HG03439 (cell line): ENCODE measurements at regions not wholly inside any gene's neighbourhood (a gene's known extent, or its start where the extent isn't known, plus 50 kb on each side); places are given as distances from the start of the nearest gene placed in this dataset.

Experiments used
- ATAC-seq: cut with Tn5 transposase; IDR thresholded peaks from one replicate; pipeline ENCODE4 v1.9.1; 2021; ENCODE audit warnings: mild to moderate bottlenecking, moderate library complexity; ENCODE audit not compliant: unreplicated experiment

DNA sequence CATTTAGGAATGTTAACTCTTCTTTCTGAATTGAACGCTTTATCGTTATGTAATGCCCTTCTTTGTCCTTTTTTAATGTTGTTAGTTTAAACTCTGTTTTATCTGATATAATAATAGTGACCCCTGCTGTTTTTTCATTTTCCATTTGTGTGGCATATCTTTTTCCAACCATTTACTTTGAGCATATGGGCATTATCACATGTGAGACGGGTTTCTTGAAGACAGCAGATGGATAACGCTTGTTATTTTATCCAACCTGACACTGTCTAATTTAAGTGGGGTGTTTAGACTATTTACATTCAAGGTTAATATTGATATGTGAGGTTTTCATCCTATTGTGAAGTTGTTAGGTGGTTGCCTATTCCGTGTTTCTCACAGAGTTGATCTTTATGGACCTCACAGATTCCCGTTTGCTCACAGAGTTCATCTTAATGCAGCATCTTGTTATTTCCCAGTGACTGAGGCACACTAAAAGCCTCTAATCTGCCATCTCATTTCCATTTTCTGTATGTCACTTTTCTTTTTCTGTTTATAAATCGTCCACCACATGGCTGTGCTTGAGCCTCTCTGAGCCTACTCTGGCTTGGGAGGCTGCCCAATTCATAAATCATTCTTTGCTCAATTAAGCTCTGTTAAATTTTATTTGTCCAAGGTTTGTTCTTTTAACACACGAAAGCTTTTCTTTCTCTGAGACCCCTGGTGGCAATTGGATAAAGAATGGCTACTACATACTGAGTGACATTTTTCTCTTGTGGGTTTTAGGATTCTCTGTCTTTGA lies 286.2 kb downstream of the HTR7 start:
- no peak for ATAC-seq

DNA sequence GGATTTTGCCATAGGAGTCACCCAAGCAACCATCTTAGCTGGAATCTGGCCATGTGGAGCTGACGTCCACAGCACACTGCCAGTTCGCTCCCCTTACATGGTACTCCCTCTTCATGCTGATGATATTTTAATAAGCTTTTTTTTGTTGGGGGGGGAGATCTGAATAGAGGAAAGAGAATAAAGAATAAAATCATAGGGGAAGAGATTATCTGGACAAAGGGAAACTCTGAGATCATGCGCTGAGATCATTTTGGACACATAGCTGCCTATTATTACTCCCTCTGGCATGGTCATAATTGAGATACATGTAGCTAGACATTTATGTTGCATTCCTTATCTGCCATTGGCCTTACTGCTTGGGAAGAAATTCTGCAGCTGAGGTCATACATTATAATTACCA lies 282.7 kb downstream of the HTR7 start:
- no peak for ATAC-seq

DNA sequence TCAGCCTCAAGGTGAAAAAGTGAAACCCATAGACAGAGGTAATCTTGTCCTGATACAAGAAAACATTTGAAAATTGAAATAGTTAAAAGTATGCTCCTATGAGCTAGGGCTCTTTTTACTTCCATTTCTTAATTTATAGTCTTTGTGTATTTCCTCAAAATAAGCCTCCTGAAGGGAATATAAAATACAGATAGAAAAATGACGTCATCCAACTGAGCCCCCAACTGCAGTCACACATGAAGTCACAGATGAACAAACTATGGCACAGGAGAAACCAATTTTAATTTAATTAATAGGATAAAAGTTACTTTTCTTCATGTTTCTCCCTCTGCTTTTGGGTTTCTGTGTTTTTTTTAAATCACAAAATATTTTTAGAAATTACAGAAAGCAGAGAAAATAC lies 280.3 kb downstream of the HTR7 start:
- ATAC-seq: no peak

DNA sequence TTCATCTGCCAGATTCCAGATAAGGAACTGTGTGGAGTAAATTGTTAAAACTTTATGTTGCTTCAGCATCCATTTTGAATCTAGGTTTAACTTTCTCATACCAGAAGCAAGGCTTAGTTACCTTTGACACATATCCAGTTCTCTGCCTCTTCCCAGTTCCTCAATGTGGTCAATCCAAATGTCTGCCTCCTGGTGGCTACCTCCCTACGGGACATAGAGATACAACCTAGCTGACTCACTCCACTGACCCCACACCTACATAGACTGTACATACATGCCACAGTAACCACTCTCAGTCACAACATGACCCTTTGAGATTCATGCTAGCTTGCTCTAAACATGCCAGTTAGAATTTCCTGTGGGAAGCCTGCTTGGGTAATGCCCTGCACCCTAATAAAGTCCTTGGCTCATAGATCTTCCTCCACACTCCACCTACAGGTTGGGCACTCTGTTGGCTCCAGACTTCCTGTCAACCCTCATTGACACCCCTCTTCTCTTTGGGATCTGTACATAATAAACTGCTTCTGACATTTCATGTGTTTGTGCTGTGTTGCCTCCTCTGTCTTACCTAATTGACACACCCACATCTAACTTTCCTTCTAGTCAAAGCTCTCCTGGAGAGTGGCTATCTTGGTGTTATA lies 278.1 kb downstream of the HTR7 start:
- no peak for ATAC-seq

DNA sequence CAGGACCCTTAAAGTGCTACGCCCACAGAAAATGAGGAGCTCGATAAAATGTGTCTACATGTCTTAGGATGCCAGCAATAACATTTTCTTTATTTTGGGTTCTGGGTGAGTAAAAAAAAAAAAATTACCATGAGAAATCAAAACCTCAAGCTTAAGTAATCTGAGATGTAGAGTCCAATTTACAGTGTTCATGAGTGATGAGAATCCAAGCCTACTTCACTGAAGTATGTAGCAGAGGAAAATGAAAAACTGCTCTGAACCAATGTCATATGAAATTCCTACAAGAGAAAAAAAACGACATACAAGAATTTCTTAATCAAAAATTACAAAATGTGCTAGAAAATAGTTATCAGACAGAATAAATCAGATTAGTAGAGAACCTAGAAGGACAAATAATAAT lies 274.4 kb downstream of the HTR7 start:
- no peak for ATAC-seq

DNA sequence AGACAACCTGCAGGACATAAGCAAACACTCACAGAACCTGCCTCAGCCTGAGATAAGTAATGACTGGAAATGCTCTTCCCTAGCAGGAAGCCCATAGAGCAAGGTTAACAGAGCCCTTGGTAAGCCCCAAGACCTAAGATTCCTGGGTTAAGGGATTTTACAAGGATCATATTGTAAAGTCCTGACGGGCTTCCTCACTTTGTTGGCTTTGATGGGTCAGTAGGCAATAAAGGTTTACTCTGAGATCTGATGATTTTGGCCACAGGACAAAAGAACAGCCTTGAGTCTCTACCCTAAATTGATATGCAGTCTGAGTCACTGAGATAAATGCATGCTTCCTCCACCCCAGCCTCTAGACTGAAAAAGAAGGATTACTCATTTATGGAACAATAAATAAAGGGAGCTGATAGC lies 270.8 kb downstream of the HTR7 start:
- ATAC-seq: no peak

DNA sequence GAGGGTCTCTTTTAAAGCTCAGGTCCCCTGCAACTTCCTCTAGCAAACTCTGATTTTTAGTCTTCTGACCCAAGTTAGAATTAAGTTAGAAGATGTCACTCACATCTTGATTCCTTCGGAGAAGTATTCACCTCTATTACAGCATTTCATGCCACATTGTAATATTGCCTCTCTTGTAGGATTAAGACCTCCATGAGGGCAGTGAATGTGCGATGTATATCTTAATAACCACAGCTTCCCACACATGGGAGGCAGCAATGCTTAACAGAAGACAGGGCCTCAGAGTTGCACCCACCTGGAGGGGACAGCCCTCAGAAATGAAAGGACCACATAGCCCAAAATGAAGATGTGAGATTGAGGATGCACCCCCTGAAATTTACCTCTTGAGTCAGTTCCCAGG lies 270.3 kb downstream of the HTR7 start:
- no peak for ATAC-seq

DNA sequence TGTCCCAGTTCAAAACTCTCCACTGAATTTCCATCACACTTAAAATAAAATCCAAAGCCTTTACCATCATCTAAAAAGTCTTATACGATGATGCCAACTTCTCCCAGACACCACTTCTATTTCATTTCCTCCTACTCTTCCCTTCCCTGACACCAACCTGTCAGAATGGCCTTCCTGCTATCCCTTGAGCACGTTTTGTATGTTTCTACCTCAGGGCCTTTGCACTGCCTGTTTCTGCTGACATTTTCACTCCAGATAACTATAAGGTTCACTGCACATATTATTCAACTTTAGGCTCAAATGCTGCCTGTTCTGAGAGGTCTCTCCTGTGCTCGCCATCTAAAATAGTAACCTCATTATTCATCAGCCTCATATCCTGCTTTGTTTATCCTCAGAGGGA lies 269.6 kb downstream of the HTR7 start:
- no peak for ATAC-seq

DNA sequence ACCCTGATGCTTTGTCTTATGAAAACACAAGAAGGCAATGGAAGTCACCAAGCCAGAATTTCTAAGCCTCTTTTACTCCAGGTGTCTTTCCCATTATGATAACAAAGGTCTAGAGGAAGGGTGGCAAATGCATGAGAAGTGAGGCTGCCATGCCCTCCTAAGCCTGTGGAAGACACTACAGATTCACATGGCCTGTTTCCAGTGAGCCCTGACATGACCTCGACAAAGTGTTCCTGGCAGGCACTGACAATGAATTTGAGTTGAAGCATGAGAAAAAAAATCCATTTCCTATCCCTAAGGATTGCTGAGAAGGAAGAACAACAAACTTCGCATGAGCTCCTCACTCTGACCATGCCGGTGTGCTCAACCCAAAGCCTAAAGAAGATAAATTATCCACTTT lies 268.0 kb downstream of the HTR7 start:
- no peak for ATAC-seq

DNA sequence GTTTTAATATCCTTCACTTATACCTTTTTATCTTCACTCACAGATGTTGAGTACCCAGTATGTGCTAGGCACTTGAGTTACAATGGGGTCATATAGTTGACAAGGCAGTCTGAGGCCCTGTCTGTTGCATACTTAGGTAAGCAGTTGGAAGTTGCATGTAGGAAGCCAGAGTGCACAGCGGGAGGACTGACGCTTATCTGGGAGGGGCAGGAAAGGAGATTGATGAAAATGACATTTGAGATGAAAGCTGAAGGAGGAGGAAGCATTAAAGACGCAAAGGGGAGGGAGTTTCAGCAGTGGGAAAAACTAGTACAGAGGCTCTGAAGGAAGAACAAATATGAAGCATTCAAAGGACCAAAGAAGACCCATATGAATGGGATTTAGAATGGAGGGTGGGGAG lies 266.2 kb downstream of the HTR7 start:
- ATAC-seq: no peak

DNA sequence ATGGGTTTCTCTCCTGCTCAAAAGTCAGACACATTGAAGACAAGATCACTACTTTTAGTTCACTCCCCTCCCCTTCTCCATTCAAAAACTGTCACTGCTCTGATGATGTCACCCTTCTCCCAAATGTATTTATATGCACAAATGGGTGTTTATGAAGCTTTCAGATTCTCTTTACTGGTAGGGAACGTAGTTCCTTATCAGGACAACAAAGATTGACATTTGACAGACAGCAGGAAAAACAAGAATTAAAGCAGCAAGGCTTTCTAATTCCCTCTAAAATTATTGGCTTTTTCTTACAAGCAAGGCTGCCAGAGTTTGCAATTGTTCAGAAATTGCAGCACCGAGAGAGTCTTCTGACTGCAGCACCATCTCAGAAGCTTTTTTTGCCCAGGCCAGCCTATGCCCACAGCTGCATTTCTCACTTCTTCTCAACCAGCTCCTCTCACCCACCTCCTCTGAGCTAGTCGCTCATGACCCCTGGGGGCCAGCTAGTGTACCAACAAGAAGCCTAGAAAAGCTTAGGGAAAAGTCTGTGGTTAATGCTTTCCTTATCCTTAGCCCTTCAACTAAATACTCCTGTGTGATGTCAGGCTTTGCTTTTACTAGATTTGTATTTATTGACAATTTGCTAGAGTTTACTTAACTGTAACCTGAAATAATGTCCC lies 265.1 kb downstream of the HTR7 start:
- ATAC-seq: no peak

DNA sequence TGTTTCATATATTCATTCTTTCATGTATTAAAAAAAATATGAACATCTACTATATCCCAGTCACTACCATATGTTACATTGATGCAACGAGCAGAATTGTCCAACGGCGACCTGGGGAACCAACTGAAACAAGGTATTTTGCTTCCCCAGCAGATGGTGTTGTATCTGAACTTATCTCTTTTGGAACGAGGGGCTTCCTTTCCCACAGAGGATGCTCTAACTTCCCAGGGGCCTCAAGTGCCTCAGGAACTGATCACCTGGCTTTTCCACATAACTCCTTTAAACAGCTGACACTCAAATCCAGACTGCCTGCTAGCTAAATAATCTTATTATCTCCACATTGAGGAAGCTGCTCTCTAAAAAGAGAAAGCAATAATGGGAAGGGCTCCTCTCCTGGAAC lies 259.3 kb downstream of the HTR7 start:
- no peak for ATAC-seq

DNA sequence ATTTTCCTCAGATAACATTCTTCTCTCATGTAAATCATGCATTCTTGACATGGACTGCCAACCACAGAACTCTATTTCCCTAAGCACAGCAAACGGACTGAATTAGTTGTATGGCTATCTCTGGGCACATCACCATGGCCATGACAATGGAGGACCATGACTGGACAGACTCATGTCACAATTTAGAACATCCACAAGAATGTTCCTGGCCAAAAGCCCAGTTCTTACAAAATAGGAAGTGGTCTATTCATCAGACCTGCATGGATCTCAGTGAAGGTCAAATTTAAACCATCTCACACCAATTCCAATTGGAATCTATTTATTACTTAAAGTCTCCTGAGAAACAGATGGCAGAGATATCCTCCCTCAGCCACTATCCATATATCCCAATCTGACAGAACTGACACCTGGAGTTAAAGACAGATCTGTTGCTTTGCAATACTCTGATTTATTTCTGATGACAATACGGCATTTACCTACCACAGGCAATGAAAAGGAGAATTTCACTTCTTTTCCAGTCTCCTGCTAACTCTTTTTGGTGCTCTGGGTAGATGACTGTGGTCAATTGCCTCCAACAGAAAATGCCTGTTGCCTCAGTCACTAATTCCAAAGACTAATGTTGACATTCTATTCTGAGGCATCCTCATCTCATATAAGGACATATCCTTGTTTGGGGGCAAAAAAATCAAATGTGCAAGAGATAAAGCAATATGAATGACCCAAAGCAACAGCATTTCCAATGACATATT lies 254.8 kb downstream of the HTR7 start:
- ATAC-seq: no peak

DNA sequence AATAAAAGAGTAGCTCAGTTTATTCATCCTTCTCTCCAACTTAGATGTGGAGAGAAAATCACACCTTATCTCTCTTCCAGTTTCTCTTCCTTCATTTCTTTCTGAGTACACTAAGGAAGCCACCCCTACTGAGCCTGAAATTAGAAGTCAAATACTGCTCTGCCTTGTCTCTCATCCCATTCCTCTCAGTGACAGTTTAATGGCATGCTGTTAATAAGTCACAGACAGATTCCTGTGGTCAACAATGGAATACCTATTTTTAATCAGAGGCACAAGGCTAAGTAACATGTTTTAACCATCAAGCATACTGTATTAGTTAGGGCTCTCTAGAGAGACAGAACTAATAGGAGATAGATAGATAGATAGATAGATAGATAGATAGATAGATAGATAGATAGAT lies 253.2 kb downstream of the HTR7 start:
- ATAC-seq: no peak

DNA sequence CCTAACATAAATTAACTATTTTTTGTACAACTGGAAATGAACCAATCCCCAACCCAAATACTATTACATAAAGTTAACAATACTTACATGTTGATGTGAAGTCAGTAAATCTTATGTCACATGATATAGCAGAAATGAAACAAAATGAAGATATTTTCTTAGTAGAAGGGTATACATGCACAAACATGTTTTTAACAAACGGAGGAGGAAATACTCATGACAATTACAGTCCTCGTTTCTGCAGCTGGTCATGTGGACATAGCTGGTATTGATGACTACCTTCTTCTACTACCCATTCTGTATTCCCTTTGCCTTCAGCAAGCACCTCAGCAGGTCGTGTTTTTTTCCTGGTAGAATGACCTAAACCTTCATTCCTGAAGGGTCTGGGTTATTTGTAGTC lies 252.3 kb downstream of the HTR7 start:
- ATAC-seq: no peak

DNA sequence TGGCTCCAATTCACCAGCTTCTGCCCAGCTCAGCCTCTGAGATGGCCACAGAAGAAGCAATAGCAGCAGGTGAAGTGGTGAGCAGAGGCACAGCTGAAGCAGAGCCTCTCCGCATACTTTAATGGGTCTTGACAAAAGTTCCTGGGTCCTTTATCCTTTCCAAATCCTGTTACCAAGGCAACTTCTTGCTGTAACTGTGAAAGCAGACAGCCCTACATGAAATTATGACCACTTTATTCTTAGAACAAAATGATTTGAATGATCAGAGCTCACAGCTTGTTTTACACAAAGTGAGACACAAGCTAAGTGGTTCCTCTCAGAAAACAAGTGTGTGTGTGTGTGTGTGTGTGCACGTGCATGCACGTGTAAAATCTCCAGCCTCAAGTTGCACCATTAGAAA lies 245.6 kb downstream of the HTR7 start:
- no peak for ATAC-seq

DNA sequence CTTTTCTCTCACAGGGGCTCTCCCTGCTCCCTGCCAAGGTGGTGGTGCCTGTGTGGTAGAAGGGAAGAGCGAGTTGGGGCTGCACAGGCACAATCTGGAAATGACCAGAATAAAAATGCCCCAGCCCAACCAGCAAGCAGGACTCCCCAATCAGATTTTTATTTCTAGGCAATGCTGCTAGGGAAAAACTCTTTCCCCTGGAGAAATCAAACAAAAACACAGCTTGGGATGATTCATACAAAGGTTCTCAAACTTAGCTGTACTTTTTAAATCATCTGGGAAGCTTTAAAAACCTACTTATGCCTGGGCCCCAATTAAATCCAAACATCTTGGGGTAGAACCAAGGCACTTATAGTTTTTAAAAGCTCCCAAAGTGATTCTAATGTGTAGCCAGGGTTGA lies 243.2 kb downstream of the HTR7 start:
- no peak for ATAC-seq

DNA sequence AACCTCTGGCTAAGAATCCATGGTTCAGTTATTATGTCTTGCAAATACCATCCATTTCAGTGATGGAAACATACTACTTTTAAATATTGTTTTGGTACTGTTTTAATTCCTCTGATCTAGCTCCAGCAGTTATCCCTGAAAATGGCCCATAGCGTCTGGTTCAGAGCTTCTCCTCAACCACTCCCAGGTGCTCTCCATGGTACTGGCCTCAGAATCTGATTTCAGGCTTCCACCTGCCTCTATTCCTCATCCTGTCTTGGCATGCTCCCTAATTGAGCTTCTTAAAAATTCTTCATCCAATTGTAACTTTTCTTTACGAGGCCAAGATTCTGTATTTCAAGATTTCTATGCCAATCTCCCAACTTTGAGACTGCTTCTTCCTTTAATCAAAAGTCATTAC lies 236.3 kb downstream of the HTR7 start:
- ATAC-seq: no peak

DNA sequence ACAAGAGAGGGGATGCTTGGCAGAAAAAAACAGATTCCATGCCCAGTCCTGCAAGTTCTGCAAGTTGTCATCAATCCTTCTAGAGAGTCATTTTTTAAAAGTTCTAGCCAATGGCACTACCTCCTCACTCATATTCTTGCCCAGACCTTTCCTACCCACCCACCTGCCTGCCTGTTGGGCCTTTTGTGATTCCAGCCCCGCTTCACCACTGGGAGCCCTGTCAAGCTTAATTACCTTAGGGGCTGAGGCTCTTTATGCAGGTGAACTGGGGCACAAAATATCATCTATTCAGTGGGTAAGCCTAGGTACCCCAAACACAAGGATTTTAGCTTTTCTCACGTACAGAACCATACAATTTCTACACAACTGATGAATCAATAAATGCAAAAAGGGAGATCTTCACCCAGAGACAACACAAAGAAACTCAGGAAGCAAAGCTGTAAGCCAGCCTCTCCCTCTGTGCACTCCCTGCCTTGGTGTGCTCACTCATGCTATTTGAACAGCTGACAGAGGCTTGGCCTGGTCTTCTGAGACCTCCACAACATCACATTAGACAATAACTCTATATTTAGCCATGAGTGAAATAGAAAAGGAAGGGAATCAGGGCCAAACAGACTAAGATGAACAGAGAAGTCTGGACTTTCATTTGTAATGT lies 222.6 kb downstream of the HTR7 start:
- ATAC-seq: no peak

DNA sequence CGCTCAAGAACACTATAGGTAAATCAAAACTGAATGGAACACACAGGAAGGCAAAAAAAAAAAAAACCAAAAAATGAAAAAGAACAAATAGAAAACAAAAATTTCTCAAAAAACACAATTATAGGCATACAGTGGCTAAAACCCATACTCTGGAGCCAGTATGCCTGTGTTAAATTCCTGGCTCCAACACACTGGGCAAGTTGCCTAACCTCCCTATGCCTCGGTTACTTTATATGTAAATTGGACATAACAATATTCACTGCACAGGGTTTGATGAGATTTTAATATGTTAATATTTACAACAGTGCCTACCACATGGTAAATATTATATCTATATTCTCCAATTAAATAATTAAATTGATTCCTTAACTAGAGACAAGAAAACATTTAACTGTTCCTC lies 217.1 kb downstream of the HTR7 start:
- ATAC-seq: no peak

DNA sequence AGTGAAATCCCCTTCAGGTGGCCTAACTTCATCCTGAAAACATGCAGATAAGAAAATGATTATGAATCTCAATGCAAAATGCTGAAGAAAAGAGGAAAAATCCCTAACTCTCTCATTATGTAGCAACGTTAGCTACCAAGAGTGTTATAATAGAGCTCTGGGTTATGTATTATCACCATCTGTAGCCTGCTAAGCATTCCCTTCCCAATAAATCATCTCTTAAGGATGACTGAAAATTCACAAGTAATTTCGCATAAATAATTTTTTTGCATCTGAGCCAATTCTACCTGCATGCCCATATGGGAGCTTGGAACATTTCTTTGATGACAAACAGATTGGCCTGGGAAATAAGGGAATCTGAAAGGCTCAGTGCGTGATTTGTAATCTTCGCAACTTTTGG lies 216.1 kb downstream of the HTR7 start:
- no peak for ATAC-seq
